Esophagus squamous epithelium (tissue), 4 donors: ENCODE measurements at regions not wholly inside any gene's neighbourhood (a gene's known extent, or its start where the extent isn't known, plus 50 kb on each side); places are given as distances from the start of the nearest gene placed in this dataset.

Source experiments
- CTCF ChIP-seq, 6 experiments: fragments of 450-650 bp in 4 of 6; fragments of 200-600 bp in 2 of 6; sonication (generic) in 2 of 6; IDR thresholded peaks; one replicate each; pipeline ENCODE4 v1.5.1; 2016 to 2019; ENCODE audit warnings: antibody characterized with exemption in 6 of 6, mild to moderate bottlenecking in 4 of 6, moderate library complexity in 4 of 6
- POLR2A ChIP-seq, 4 donors: fragments of 450-650 bp; IDR thresholded peaks; one replicate each; pipeline ENCODE4 v1.6.1; 2017; ENCODE audit warnings: antibody characterized with exemption in 4 of 4, mild to moderate bottlenecking in 4 of 4, moderate library complexity in 3 of 4

GRCh38 chr1:119260506-119260905, 108.1 kb upstream of the HAO2 start:
- no peak for TF ChIP-seq CTCF (IDR thresholded peaks at IDR 0.05)
- TF ChIP-seq POLR2A (IDR thresholded peaks at IDR 0.05) = no peak
